Skeletal muscle cell (primary cell): ENCODE measurements at regions not wholly inside any gene's neighbourhood (a gene's known extent, or its start where the extent isn't known, plus 50 kb on each side); places are given as distances from the start of the nearest gene placed in this dataset.

Source experiments
- DNase-seq: peaks from one replicate; pipeline ENCODE4 v3.0.0-alpha.2; 2010; ENCODE audit warnings: low read depth
- H3K4me3 ChIP-seq: 2 replicates; pipeline ENCODE4 v1.5.1; 2011; ENCODE audit warnings: low read depth, mild to moderate bottlenecking, control low read depth, low read length, moderate library complexity

DNA sequence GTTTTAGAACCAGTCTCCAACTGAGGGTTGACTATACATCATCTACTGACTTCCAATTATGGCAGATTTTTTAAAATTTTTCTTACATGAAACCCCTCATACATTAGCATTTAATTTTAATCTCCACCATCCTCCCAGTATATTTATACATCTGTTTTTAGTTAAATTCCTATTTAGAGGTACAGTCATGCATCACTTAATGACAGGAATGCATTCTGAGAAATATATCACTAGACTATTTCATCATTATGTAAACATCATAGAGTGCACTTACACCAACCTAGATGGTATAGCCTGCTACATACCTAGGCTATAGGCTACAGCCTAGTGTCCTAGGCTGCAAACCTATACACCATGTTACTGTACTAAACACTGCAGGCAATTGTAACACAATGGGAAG is 316.7 kb upstream of the MARCKS start:
- no peak for DNase-seq
- no peak overlapping the region for H3K4me3 ChIP-seq

DNA sequence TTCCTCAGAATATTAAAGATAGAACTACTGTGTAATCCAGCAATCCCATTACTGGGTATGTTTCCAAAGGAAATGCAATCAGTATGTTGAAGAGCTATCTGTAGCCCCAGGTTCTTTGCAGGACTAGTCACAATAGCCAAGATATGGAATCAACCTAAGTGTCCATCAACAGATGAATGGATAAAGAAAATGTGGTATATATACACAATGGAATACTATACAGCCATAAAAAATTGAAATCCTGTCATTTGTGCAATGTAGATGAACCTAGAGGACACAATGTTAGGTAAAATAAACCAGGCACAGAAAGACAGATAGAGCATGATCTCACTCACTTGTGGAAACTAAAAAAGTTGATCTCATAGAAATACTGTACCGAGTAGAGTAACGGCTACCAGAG is 306.0 kb upstream of the MARCKS start:
- H3K4me3 ChIP-seq = no peak overlapping the region
- no peak for DNase-seq

DNA sequence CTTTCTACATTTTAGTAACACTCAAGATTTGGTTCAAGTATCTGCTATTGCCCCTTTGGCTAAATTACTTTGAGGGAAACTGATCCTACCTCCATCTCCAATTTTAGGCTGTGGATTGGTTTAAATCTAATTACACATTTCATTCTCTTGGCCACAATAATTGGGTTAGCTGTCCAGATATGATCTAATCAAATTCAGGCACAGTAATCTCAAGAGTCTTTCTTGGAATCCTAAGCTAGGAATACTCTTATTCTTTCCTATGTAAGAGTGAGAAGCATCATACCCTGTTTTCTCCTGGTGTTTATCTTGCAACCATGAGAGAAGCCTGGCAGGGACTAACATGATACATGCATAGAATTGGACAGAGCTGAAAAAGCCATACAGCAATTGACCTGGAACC is 300.4 kb upstream of the MARCKS start:
- no peak overlapping the region for H3K4me3 ChIP-seq
- DNase-seq = no peak

DNA sequence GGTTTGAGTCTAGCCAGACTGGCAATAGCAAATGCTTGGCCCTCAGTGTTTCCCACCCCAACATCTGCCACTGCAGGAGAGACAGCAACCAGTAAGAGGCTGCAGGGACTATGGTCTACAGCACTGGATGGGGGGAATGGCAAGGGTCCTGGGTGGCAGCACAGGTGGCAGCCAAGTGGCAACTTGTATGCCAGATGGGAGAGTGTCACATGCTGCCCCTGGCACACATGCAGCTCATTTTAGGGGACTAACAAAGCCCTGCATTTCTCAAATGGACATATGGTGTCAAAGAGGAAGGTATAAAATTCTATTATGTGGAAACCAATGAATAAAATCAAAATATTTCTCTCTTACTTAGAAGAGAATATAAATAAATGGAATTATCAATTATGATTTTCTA is 298.7 kb upstream of the MARCKS start:
- no peak for DNase-seq
- no peak overlapping the region for H3K4me3 ChIP-seq

DNA sequence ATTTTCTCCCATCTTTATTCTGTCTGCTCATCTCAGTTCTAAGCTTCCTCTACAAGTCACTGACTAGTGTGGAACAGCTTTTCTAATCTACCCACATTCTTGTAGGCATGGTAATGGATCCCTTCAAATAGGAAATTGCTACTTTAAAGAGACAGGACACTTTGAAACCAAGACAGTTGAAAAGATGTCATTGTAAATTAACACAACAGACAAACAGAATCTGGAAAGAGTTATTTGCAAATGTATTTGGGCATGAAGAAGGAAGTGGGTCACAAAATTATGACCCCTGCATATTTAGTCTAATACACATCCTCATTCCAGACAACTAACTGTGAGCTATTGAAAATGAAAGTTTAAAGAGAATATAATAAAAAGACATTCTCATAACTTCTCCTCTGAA is 298.2 kb upstream of the MARCKS start:
- DNase-seq = no peak
- H3K4me3 ChIP-seq = no peak overlapping the region

DNA sequence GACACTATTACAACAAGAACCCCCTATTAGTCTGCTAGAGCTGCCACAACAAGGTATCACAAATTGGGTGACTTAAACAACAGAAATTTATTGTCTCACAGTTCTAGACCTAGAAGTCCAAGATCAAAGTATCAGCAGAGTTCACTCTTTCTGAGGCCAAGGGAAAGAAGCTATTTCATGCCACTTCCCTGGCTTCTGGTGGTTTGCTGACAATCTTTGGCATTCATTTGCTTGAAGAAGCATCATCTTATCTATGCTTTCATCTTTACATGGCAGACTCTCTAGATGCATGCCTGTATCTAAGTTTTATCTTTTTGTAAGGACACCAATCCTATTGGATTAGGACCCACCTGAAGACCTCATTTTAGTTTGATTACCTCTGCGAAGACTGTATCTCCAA is 296.8 kb upstream of the MARCKS start:
- DNase-seq = no peak
- no peak overlapping the region for H3K4me3 ChIP-seq

DNA sequence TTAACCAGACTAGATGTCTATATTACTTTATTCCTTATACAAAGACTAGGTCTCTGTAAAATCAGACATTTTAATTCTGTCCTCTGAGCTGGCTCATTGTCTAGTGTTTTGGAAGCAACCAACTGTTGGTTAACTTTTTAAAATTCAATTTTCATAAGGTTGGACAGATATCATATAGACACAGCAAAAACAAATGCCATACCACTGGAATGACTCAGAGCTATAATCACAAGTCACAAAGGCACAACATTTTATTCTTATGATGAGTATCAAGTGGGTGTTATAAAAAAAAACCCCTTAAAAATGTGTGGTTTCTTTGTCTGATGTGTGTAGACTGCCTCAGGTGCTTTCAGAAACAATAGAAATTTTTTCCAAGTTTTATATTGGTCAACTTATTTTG is 296.2 kb upstream of the MARCKS start:
- peak; percentile 53 for DNase-seq
- no peak overlapping the region for H3K4me3 ChIP-seq

DNA sequence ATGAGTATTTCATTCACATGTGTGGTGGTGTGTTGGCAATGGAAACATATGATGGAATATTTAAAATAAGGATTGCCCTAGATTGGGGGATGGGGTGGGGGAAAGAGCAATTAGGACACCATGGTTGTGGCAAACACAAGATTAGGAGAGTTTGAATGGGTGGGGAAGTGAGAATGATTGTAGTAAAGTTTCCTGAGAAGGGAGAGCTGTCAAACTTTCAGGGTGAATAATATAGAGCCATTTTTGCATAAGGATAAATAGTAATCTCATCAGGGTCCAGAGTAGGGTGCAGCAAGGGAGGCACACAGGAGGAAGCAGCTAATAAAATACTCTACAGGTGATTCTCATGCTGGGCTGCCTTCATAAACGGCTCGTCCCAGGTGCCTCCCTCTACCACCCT is 294.9 kb upstream of the MARCKS start:
- no peak for DNase-seq
- no peak overlapping the region for H3K4me3 ChIP-seq

DNA sequence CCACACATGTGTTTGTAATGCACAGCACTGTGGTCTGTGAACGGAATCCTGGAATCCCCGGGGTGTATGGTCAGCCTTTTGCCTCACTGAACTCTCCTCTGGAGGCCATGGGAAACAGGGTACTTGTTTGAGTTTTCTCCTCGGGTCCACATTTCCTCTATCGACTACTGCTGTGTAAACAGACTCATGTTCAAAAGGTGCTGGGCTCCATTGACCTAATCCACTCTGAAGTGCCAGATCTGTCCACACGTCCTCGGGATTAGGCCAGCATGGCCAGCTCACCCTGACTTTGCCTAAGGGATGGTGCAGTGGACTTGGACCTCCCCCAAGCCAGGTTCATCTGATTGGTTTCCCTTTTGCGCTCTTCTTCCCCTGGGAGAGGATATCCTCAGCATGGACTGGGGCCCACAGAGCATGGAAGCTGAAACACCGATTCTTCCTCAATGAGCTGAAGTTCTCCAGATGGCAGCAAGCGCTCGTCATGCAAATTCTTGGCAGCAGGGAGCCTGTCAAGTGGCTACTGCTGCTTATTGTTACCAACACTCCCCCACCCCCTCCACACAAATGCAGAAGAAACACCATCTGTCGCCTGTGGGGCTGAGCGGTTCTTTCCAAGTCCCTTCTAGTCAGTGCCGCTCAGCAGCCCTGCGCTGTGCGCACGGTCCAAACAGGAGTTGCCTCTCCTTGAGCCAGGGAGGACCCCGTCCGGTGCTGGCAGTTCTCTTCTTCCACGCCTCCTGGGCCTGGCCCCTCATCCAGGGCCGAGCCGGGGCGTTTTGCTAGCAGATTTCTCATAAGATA is 292.6 kb upstream of the MARCKS start:
- DNase-seq = peak; percentile 94
- peak overlapping the region; percentile 23 for H3K4me3 ChIP-seq

DNA sequence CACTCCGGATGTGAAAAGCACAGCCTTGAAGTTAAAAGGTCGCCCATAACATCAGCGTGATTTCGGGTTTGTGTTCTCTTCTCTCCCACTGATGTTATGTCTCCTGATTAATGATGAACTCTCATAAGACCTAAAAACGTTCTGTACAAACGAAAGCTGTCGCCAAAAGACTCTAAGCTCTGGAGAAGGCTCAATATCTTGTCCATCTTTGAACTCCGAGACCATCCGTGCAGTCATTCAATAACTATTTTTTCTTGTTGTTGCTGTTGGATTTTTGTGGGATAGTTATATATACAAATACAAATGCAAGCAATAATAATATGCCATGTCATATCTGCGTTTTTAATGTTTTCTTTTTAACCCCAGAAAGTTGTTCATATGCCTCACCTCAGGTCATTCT is 291.8 kb upstream of the MARCKS start:
- H3K4me3 ChIP-seq = no peak overlapping the region
- DNase-seq = no peak

DNA sequence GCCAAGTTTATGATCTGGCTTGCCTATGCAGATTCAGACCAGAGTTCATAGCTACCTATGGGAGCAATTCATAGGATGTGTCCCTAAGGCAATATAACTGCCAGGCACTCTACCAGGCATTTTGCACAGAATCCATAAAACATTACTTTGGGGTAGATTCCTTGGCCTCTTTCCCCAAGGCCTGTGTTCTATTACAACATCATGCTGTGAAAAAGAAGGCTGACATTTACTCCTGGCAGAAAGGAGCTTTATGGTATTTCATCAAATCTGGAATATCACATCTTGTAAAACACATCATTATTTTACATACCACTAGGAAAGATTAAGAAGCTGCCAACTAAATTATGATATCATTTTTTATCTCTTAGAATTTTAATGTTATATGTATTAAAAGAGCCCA is 287.0 kb upstream of the MARCKS start:
- DNase-seq = no peak

DNA sequence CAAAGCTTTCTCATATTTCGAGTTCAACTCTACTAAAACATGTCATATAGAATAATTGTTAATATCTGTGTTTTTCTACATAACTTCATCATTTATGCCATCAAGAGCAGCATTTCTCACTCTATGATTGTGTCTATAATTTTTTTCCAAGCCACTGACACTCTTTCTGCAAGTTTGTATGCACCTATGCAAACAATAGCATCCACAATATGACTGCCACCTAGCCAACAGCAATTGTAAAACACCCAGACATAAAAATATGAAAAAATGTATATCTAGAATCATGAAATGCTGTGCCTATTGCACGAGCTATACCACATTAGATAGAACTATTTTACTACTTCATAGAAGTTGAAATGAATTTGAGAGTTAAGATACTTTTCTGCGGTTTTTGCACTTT is 286.5 kb upstream of the MARCKS start:
- DNase-seq = no peak
- H3K4me3 ChIP-seq = no peak overlapping the region

More for the DNA sequence above, 287.0 kb upstream of the MARCKS start:
- no peak overlapping the region for H3K4me3 ChIP-seq

DNA sequence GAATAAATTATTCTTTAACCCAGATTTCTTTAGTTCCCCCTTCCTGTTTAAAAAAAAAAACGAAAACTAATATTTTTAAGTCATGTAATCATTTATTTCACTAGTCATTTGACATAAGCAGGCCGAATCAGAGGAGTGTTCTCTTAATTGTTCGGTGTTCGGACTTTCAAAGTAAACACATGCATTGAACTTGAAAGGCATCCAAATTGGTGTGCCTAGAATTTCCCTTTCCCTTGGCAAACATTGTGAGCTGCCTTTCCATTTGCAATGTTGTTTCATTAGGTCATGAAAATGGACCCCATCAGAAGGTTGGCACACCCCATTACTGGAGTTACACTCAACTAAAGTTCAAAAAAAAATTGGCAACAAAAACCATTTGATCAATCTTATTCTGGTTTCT is 283.0 kb upstream of the MARCKS start:
- no peak for DNase-seq
- no peak overlapping the region for H3K4me3 ChIP-seq

DNA sequence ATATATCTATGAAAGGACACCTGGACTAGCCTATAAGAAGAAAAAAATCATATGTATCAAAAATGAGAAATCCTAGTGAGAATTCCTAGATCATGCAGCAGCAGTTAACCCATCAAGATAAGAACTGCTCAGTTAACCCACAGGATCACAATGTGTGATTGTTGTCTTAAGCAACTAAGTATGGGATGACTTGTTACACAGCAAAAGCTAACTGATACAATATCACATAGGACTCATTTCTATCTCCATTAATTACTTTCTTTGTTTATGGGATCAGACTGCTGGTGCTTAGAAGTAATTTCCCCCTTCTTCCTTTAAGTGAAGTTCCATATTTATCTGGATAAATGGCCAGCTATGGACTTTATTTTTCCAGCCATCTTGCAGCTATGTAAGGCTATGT is 280.8 kb upstream of the MARCKS start:
- no peak overlapping the region for H3K4me3 ChIP-seq
- DNase-seq = no peak

DNA sequence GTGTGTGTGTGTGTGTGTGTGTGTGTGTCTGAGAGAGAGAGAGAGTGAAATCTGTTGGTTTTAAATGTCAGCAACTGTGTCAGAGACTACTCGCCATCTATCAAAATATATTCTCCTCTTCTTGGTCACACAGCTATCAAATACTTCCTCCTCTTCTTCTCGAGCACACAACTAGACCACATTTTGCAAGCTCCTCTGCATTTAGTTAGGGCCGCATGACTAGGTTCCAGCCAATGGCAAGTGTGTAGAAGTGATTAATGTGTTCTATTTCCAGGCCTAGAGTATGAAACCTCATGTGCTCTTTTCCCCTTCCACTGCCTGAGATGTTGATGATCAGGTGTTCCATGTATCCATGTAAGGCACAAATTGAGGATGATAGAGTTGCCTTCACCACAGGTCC is 278.5 kb upstream of the MARCKS start:
- DNase-seq = no peak
- H3K4me3 ChIP-seq = no peak overlapping the region

DNA sequence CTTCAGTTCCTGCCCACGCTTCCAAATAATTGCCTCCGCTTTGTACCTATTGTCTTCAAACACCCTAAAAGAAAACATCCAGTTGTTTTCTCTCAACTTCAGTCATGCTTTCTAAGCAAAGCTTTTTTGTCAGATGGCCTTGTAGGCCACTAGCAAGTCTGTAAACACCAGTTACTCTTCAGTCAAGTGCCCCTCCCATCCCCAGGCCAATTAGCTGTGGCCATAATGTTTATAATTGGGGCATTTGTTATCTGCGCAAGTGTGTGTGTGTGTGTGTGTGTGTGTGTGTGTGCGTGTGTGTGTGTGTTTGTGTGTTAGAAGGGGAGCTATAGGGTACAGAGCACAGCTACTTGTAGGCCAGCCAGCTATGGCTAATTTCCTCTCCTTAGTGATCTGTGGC is 272.4 kb upstream of the MARCKS start:
- no peak overlapping the region for H3K4me3 ChIP-seq
- no peak for DNase-seq

DNA sequence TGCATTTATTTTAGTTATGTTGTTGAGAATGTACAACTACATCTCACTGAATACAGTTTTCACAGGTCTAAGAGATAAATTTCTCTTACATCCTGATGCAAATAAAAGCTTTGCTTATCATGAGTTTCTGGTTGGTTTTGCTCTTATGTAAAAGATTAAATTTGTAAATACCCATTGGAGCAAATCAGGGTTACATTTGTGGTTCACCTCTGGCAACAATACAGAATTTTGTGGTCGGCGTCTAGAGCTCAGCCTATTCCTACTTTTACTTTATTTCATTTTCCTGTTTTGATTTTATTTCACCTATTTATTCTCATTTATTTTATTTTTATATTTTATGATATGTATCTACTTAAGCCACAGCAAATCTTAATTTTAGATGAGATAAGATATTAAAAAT is 271.9 kb upstream of the MARCKS start:
- no peak overlapping the region for H3K4me3 ChIP-seq
- DNase-seq = no peak

DNA sequence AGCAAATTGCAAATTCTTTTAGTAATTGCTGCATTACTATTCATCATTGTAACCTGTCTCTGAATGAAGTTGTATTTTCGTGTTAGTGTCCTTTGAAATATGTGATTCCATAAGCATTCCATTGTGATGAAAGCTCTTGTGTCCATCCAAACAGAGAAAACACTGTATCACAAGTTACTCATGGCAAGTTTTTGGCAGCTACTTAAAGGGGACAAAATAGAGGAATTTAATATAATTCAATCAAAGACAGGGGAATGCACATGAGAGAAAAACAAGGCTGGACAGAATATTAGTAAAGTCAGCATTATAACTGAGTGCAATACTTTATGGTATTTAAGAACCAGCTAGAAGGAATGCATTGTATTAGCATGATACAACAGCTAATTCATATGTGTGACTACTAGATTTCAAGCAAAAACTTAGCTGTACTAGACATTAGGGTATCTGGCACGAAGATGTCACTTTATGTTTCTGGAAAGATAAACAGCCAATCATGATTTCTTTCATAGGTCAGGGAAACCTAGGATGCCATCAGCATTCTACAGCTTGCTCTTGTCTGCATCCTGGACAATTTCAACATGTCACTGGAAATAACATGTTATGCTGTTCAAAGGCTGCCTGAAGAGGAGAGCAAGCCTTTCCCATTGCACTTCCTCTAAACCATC is 270.6 kb upstream of the MARCKS start:
- DNase-seq = no peak
- no peak overlapping the region for H3K4me3 ChIP-seq

DNA sequence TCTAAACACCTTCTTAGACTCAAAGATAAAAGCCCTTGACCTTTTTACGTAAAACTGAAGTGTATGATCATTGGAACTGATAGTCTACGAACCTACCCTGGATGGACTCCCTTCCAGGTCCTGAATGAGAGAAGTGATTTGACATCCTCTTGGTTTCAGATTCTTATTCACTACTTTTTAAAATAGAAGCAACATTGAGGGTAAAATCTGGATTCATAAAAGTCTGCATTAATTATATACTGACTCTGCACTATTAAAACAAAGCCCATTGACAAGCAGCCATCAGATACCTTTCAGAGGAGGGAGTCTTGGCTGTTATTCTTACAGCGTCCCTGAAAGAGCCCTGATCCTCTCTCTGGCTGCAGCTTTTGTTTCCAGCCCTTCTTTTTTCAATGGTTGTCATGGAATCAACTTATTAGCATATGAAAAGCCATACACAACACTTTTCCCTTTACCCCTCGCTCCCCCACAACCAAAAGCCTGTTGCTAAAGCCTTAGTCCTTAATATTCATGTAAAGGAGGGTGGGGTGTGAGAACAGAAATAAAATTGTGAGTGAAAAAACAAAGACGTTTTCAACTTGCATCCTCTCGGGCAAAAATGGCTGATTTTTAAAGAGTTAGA is 270.0 kb upstream of the MARCKS start:
- no peak overlapping the region for H3K4me3 ChIP-seq
- no peak for DNase-seq

DNA sequence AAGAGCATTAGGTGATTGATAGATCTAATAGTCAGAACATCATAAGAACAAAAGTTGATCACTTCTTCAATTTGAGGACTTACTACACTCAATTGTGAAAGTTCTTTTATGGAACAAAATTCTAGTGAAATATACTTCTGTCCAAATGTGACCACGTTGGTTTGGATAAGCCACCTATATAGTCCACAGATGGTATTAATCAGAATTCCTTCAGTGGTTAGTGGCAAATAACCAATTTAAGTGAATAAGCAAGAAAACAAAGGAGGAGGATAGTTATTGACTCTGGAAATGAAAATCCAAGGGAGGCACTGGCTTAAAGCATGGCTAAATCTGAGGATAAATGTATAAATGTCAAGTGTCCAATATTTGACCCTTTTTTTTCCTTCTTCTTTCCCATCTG is 268.5 kb upstream of the MARCKS start:
- H3K4me3 ChIP-seq = no peak overlapping the region
- DNase-seq = no peak
